SJCRH30 (cell line): ENCODE measurements at regions not wholly inside any gene's neighbourhood (a gene's known extent, or its start where the extent isn't known, plus 50 kb on each side); places are given as distances from the start of the nearest gene placed in this dataset.
A peak's percentile ranks its signal among the peaks of the same experiment; 100 is the strongest.
"Not testable (repeated sequence)": the region's sequence is repeated elsewhere in the genome, so short reads cannot be mapped to it uniquely, and the experiment has no call there.

Experiments
- DNase-seq, 2 experiments: peaks; one replicate each; pipeline ENCODE4 v3.0.0-alpha.2; 2015 to 2020
- H3K27ac ChIP-seq: fragments of 250-450 bp; sonication (Bioruptor Pico); 2 replicates; pipeline ENCODE4 v1.5.1; 2020; ENCODE audit warnings: mild to moderate bottlenecking, moderate library complexity
- H3K27me3 ChIP-seq: fragments of 250-450 bp; sonication (Bioruptor Pico); 2 replicates; pipeline ENCODE4 v1.5.1; 2020; ENCODE audit warnings: mild to moderate bottlenecking, moderate library complexity
- H3K36me3 ChIP-seq: fragments of 250-450 bp; sonication (Bioruptor Pico); 2 replicates; pipeline ENCODE4 v1.5.1; 2020; ENCODE audit warnings: mild to moderate bottlenecking, moderate library complexity
- H3K4me1 ChIP-seq: fragments of 250-450 bp; sonication (Bioruptor Pico); 2 replicates; pipeline ENCODE4 v1.5.1; 2020; ENCODE audit warnings: mild to moderate bottlenecking, moderate library complexity
- H3K4me3 ChIP-seq: fragments of 250-450 bp; sonication (Bioruptor Pico); 2 replicates; pipeline ENCODE4 v1.5.1; 2020; ENCODE audit warnings: mild to moderate bottlenecking, moderate library complexity
- H3K9me3 ChIP-seq: fragments of 250-450 bp; sonication (Bioruptor Pico); replicated peaks from 2 replicates; pipeline ENCODE4 v1.5.1; 2020; ENCODE audit warnings: mild to moderate bottlenecking, moderate library complexity

DNA sequence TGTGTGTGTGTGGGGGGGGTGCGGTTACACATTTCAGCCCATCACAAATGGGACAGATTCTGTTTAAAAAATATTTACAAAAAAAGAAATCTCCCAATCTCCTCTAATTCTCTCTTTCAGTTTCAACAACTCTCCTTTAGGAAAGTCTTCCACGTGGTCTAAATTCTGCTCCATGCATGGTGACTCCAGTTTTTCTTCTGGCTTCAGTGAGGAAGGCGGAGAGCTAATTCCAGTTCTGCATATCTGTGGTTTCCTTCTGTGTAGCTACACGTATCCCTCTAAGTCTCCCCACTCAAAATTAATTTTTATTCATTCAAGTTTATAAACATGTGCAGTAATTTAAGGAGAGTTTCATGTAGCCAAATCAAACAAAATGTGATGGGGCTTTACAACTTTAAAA is 111.6 kb downstream of the SLC4A3 start:
- DNase-seq = no peak
- no peak overlapping the region for H3K27ac ChIP-seq

DNA sequence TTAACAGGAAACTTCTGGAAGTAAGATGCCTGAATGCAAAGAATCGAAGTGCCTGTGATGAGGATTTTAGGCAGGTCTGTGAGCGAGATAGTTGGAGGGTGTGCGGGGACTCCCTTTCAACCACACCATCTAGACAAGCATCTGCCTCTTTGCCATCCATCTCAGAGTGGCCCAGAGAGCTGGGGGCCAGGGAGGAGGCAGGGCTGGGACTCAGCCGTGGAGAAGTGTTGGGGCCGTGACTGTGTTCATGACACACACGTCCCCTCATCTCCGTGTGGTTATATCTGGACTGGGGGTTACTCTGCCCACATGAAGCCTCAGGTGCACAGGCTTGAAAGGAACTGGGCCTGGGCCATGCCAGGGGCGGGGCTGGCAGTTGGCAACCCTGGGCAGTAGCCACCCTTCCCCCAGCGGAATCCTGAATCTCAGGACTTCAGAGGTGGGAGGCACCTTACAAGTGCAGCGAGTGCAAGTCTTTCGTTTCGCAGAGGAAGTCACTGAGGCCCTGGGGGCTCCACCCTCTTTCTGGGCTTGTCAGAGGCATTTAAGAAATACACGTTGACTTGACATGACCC is 112.5 kb downstream of the SLC4A3 start:
- no peak overlapping the region for H3K4me3 ChIP-seq
- no peak for DNase-seq

More for the DNA sequence above, 111.6 kb downstream of the SLC4A3 start:
- H3K9me3 ChIP-seq = no peaks in the 10 kb centered on the region
- no peaks in the 10 kb centered on the region for H3K27me3 ChIP-seq
- H3K4me1 ChIP-seq = no peaks in the 10 kb centered on the region
- H3K4me3 ChIP-seq = no peak overlapping the region
- no peaks in the 10 kb centered on the region for H3K36me3 ChIP-seq

DNA sequence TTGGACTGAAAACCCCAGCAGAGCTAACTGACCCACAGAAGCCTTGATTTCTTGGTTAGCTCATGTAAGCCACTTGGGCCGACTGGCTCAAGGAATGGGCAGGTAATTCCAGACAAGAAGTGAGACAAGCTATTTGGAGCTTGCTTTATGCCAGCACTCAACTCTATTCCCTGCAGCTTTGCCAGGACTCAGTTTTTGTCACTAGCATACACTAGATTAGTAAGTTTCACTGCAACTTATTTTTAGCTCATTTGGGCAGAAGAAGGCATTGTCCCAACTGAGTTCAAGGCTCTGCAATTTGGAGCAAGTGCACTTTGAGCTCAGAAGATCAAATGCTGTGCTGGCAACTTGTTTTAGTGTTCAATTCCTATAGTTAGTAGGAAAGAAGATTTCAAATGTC is 116.1 kb downstream of the SLC4A3 start:
- H3K27me3 ChIP-seq = no peaks in the 10 kb centered on the region
- H3K27ac ChIP-seq = no peak overlapping the region
- no peak for DNase-seq
- H3K4me1 ChIP-seq = peaks cover 8% of the 10 kb centered on the region; the same call in 1 of the 2 replicates
- no peaks in the 10 kb centered on the region for H3K36me3 ChIP-seq
- no peaks in the 10 kb centered on the region for H3K9me3 ChIP-seq
- no peak overlapping the region for H3K4me3 ChIP-seq

More for the DNA sequence above, 112.5 kb downstream of the SLC4A3 start:
- H3K27ac ChIP-seq = no peak overlapping the region
- no peaks in the 10 kb centered on the region for H3K9me3 ChIP-seq
- 0 out of 2 replicates have a peak, but pooled peaks cover 5% of the 10 kb centered on the region for H3K4me1 ChIP-seq
- no peaks in the 10 kb centered on the region for H3K27me3 ChIP-seq
- H3K36me3 ChIP-seq = no peaks in the 10 kb centered on the region

GRCh38 chr2:219744066-219744465 is 116.6 kb downstream of the SLC4A3 start:
- Histone ChIP-seq H3K4me3 (no peak overlapping the region), H3K27me3 (no peaks in the 10 kb centered on the region), H3K36me3 (no peaks in the 10 kb centered on the region), H3K27ac (no peak overlapping the region), H3K4me1 (peaks cover 12% of the 10 kb centered on the region), H3K9me3 (no peaks in the 10 kb centered on the region)
- DNase-seq = no peak

DNA sequence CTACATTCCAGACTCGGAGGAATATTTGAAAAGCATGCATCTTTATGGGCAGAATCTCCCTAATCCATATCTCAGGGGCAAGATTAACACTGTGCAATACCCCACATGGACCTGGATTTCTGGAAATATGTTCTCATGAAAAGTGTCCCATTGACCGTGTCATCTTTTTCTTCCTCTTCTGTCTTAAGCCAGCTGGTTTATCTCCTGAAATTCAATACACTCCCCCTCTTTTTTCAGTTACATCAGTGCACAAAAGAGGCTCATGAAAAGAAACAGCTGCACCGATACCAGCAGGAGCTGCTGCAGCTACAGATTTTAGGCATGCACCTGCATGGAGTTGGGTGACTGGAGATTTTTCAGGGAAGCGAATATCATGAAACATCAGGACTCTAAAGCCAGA is 117.2 kb downstream of the SLC4A3 start:
- Histone ChIP-seq H3K36me3 (no peaks in the 10 kb centered on the region), H3K27ac (no peak overlapping the region), H3K9me3 (no peaks in the 10 kb centered on the region), H3K4me3 (no peak overlapping the region), H3K4me1 (peaks cover 17% of the 10 kb centered on the region), H3K27me3 (no peaks in the 10 kb centered on the region)
- peak in 1 of 2 experiments; percentile 41 for DNase-seq

DNA sequence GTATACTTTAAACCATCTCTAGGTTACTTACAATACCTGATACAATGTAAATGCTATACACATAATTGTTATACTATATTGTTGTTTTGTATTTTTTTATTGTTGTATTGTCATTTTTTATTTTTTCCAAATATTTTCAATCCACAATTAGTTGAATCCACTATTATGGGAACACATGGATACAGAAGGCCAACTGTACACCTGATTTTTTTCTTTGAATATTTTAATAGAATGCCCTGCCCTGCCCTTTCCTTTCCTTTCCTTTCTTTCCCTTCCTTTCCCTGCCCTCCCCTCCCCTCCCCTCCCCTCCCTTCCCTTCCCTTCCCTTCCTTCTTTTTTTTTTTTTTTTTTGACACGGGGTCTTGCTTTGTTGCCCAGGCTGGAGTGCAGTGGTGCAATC is 120.2 kb downstream of the SLC4A3 start:
- no peaks in the 10 kb centered on the region for H3K36me3 ChIP-seq
- H3K4me3 ChIP-seq = no peak overlapping the region
- H3K27ac ChIP-seq = no peak overlapping the region
- DNase-seq = no peak
- H3K4me1 ChIP-seq = peaks cover 17% of the 10 kb centered on the region
- H3K27me3 ChIP-seq = no peaks in the 10 kb centered on the region
- 0 out of 2 replicates have a peak, but pooled peaks cover 3% of the 10 kb centered on the region for H3K9me3 ChIP-seq

DNA sequence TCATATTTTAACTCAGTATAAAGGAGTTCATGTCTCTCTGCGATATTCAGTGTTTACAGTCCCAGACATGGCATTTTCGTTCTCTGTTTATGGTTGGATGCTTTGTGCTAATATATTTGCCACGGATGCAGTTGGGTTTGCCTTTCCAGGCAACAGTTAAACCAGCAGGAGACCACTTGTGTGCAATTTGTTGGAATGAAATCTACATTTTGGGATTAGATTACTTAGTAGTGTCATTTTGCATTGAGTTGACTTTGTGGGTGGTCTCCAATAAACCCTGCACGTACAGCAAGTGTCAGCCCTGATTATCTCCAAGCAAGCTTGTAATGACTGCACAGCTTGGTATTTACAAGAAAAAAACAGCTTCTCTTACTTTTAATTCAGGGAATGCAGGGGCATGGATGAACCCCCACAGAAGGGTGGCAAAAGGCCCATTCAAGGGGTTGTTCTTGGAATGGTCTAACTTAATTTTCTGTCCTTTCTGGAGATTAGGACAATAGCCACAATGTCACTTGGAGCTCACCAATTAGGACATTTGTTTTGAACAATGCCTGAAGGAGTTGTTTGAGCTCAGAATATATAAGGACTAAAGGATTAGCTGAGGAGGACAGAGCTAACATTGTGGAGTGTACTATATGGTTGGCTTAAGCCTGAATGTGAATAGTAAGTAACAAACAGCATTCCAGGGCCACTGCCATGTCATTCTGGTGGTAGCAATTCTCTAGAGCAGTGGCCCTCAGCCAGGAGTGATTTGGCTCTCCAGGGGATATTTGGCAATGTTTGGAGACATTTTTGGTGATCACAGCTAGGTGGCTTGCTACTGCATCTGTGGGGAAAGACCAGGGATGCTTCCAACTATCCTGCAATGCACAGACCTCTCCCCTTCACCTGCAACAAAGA is 121.5 kb downstream of the SLC4A3 start:
- peak; percentile 33 to 63 for DNase-seq
- H3K4me1 ChIP-seq = peaks cover 17% of the 10 kb centered on the region
- no peak overlapping the region for H3K27ac ChIP-seq
- 0 out of 2 replicates have a peak, but pooled peaks cover 3% of the 10 kb centered on the region for H3K9me3 ChIP-seq
- H3K36me3 ChIP-seq = no peaks in the 10 kb centered on the region
- no peaks in the 10 kb centered on the region for H3K27me3 ChIP-seq
- H3K4me3 ChIP-seq = no peak overlapping the region

- not testable (repeated sequence) for DNase-seq, H3K27ac ChIP-seq, H3K4me3 ChIP-seq, H3K27me3 ChIP-seq, H3K9me3 ChIP-seq, H3K36me3 ChIP-seq
- peaks cover 13% of the 10 kb centered on the region for H3K4me1 ChIP-seq
Observed at GRCh38 chr2:219751121-219751520, 123.7 kb downstream of the SLC4A3 start.

GRCh38 chr2:219752726-219753125 is 125.3 kb downstream of the SLC4A3 start:
- DNase-seq = no peak
- H3K9me3 ChIP-seq = 0 out of 2 replicates have a peak, but pooled peaks cover 3% of the 10 kb centered on the region
- H3K36me3 ChIP-seq = no peaks in the 10 kb centered on the region
- H3K27me3 ChIP-seq = no peaks in the 10 kb centered on the region
- peaks cover 13% of the 10 kb centered on the region for H3K4me1 ChIP-seq
- H3K27ac ChIP-seq = no peak overlapping the region
- no peak overlapping the region for H3K4me3 ChIP-seq

DNA sequence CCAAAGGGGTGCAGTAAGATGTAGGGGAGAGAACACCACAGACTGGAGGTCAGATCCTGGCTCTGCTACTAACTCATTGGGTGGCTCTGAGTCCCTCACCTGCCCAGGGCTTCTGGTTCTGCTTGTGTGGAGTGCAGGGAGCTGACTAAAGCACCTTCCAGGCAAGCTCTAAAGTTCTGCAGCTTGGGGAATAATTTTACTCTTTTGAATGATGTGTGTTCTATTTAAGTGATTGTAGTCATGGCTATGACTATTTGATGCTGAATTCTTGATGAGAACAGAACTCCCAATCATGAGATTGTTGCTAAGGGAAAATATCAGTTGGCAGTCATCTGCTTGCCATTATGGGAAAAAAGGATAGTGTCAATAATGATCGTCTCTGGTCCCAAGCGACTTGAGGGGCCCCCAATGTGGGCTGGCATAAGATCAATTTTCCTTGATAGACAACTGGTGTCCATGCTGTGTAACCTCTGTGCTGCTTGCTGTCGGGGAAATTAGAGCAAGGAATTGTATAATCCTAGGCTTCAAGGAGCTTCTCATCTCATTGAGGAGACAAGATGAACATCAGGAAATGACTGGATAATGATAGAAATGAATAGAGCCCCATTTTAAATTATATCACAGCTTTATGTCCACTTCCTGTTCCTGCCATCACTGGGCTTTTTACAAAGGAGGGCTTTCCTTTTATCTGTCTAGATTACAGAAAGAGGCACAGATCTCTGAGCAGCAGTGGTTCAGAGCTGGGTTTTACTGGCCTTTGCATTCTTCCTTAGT is 131.7 kb downstream of the SLC4A3 start:
- Histone ChIP-seq H3K9me3 (no peaks in the 10 kb centered on the region), H3K36me3 (no peaks in the 10 kb centered on the region), H3K4me3 (no peak overlapping the region), H3K27me3 (no peaks in the 10 kb centered on the region), H3K4me1 (no peaks in the 10 kb centered on the region), H3K27ac (no peak overlapping the region)
- DNase-seq = no peak

GRCh38 chr2:219759801-219760200 is 132.4 kb downstream of the SLC4A3 start:
- DNase-seq = no peak
- no peaks in the 10 kb centered on the region for H3K27me3 ChIP-seq
- no peaks in the 10 kb centered on the region for H3K4me1 ChIP-seq
- H3K36me3 ChIP-seq = no peaks in the 10 kb centered on the region
- H3K9me3 ChIP-seq = no peaks in the 10 kb centered on the region
- no peak overlapping the region for H3K27ac ChIP-seq
- H3K4me3 ChIP-seq = no peak overlapping the region

- no peak for DNase-seq
- no peak overlapping the region for H3K27ac ChIP-seq
- H3K9me3 ChIP-seq = no peaks in the 10 kb centered on the region; the same call in 1 of the 2 replicates
- H3K4me3 ChIP-seq = no peak overlapping the region
- H3K27me3 ChIP-seq = no peaks in the 10 kb centered on the region
- H3K36me3 ChIP-seq = no peaks in the 10 kb centered on the region
- no peaks in the 10 kb centered on the region for H3K4me1 ChIP-seq
Observed at GRCh38 chr2:219765231-219765911, 137.9 kb downstream of the SLC4A3 start.

- Histone ChIP-seq H3K9me3 (no peaks in the 10 kb centered on the region; the same call in 1 of the 2 replicates), H3K27ac (no peak overlapping the region), H3K4me1 (no peaks in the 10 kb centered on the region), H3K36me3 (no peaks in the 10 kb centered on the region), H3K27me3 (no peaks in the 10 kb centered on the region; the same call in 1 of the 2 replicates), H3K4me3 (no peak overlapping the region)
- no peak for DNase-seq
Observed at GRCh38 chr2:219766658-219767057, 139.2 kb downstream of the SLC4A3 start.

DNA sequence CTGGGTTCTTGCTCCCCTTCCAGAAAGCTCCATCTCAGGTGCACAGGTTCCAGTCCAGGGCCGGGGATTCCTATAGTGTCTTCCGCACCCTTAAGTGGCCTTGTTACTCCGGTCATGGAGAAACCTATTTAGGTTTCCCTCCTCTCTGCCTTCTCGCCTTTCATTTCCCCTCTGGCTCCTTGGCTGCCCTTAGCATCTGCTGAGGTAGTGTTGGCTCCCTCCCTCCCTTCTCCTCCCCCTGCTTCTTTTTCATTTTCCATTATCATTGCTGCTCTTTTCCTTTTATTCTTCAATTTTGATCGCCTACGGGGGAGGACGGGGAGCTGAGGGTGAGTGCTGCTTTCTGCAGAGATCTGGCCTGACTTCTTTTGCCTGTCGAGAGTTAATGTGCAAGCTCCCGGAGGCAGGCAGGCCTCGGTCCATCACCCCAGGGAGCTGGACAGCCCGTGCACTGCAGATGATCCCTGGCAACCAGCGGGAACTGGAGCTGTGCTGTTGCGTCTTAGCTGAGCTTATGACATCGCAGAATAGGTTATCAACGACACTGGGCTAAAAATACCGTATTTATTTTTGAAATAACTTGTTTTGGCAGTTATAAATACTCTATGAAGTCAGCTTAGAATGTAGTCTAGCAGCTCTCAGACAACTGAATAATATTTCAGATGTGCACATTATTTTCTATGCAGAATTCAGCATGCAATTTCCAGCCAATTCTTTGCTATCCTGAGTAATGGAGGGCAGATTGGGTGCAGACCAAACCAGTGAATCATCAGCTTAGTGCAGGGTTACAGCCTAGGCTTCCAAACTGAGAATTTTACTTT is 141.9 kb downstream of the SLC4A3 start:
- no peaks in the 10 kb centered on the region for H3K4me1 ChIP-seq
- no peak overlapping the region for H3K4me3 ChIP-seq
- H3K27ac ChIP-seq = no peak overlapping the region
- no peaks in the 10 kb centered on the region; the same call in 1 of the 2 replicates for H3K9me3 ChIP-seq
- no peak for DNase-seq
- H3K36me3 ChIP-seq = no peaks in the 10 kb centered on the region
- no peaks in the 10 kb centered on the region; the same call in 1 of the 2 replicates for H3K27me3 ChIP-seq
